WTC11 (cell line): ENCODE measurements at regions not wholly inside any gene's neighbourhood (a gene's known extent, or its start where the extent isn't known, plus 50 kb on each side); places are given as distances from the start of the nearest gene placed in this dataset.

Experiments
- ATAC-seq: fragments of 200-7000 bp; cut with Tn5 transposase; 2 replicates; pipeline ENCODE4 v1.10.0; 2021; ENCODE audit warnings: mild to moderate bottlenecking, moderate library complexity
- CTCF ChIA-PET: fragments of 300-600 bp; sonication (Branson Sonifier 250); formaldehyde crosslinking; loops from one replicate; lab custom pipeline; 2021; ENCODE audit warnings: antibody characterized with exemption; lab: Charles Lee
- POLR2A ChIA-PET: fragments of 350-600 bp; sonication (Branson Sonifier 250); formaldehyde crosslinking; loops from one replicate; lab custom pipeline; 2021; ENCODE audit warnings: antibody characterized with exemption; lab: Charles Lee
- DNase-seq: peaks from one replicate; pipeline ENCODE4 v3.0.0; 2021; ENCODE audit warnings: low spot score
- H3K27ac Mint-ChIP-seq: 2 replicates; pipeline ENCODE4 v1.8.0; 2021; ENCODE audit warnings: mixed read lengths
- H3K27me3 Mint-ChIP-seq: 2 replicates; pipeline ENCODE4 v1.8.0; 2021; ENCODE audit warnings: low read depth, mild to moderate bottlenecking, moderate library complexity, mixed read lengths
- H3K36me3 Mint-ChIP-seq: 2 replicates; pipeline ENCODE4 v1.8.0; 2021; ENCODE audit warnings: mixed read lengths
- H3K4me1 Mint-ChIP-seq: 2 replicates; pipeline ENCODE4 v1.8.0; 2022; ENCODE audit warnings: mixed read lengths
- H3K4me3 Mint-ChIP-seq: 2 replicates; pipeline ENCODE4 v1.8.0; 2021; ENCODE audit warnings: mild to moderate bottlenecking, moderate library complexity, mixed read lengths
- H3K9me3 Mint-ChIP-seq: 2 replicates; pipeline ENCODE4 v1.8.0; 2021; ENCODE audit warnings: mixed read lengths
- FOXJ3 ChIP-seq: sonication (generic); formaldehyde crosslinking; IDR thresholded peaks from 2 replicates; pipeline ENCODE4 v1.9.0; 2021; ENCODE audit warnings: missing genetic modification reagents, mild to moderate bottlenecking, borderline replicate concordance
- GRHL2 ChIP-seq: fragments of 250-450 bp; sonication (Bioruptor Pico); IDR thresholded peaks from 2 replicates; pipeline ENCODE4 v1.8.0; 2022; ENCODE audit warnings: mild to moderate bottlenecking, moderate library complexity; ENCODE audit not compliant: insufficient replicate concordance, severe bottlenecking
- NR3C1 ChIP-seq: sonication (generic); formaldehyde crosslinking; conservative IDR thresholded peaks from 2 replicates; pipeline ENCODE4 v1.8.1; 2023; ENCODE audit warnings: low read depth, mild to moderate bottlenecking, missing genetic modification reagents
- OVOL2 ChIP-seq: fragments of 250-450 bp; sonication (Bioruptor Pico); IDR thresholded peaks from 2 replicates; pipeline ENCODE4 v1.9.0; 2021; ENCODE audit warnings: mild to moderate bottlenecking, borderline replicate concordance
- PRRX2 ChIP-seq: fragments of 250-450 bp; sonication (Bioruptor Pico); IDR thresholded peaks from 2 replicates; pipeline ENCODE4 v1.8.0; 2021; ENCODE audit warnings: mild to moderate bottlenecking
- SMAD4 ChIP-seq: sonication (generic); formaldehyde crosslinking; IDR thresholded peaks from 2 replicates; pipeline ENCODE4 v1.8.0; 2022; ENCODE audit warnings: mild to moderate bottlenecking, missing genetic modification reagents
- SOX15 ChIP-seq: fragments of 250-450 bp; sonication (Bioruptor Pico); IDR thresholded peaks from 2 replicates; pipeline ENCODE4 v1.9.0; 2021; ENCODE audit warnings: mild to moderate bottlenecking
- ZNF423 ChIP-seq: fragments of 250-450 bp; sonication (Bioruptor Pico); IDR thresholded peaks from 2 replicates; pipeline ENCODE4 v2.1.2; 2022; ENCODE audit warnings: mild to moderate bottlenecking, moderate library complexity
- TF ChIP-seq, protein P1 (sequence below): sonication (generic); formaldehyde crosslinking; IDR thresholded peaks from 2 replicates; pipeline ENCODE4 v1.8.0; 2023; ENCODE audit warnings: mild to moderate bottlenecking, missing genetic modification reagents
- TF ChIP-seq, protein P2 (sequence below): fragments of 250-450 bp; sonication (Bioruptor Pico); conservative IDR thresholded peaks from 2 replicates; pipeline ENCODE4 v1.9.0; 2021; ENCODE audit warnings: mild to moderate bottlenecking
- TF ChIP-seq, protein P3 (sequence below): fragments of 250-450 bp; sonication (Bioruptor Pico); IDR thresholded peaks from 2 replicates; pipeline ENCODE4 v1.9.0; 2021; ENCODE audit warnings: mild to moderate bottlenecking
- TF ChIP-seq, protein P4 (sequence below): fragments of 250-450 bp; sonication (Bioruptor Pico); IDR thresholded peaks from 2 replicates; pipeline ENCODE4 v1.9.0; 2021; ENCODE audit warnings: moderate library complexity, mild to moderate bottlenecking, inconsistent platforms, borderline replicate concordance
- TF ChIP-seq, protein P5 (sequence below): sonication (generic); formaldehyde crosslinking; IDR thresholded peaks from 2 replicates; pipeline ENCODE4 v1.8.0; 2022; ENCODE audit warnings: mild to moderate bottlenecking, missing genetic modification reagents
- TF ChIP-seq, protein P6 (sequence below): sonication (generic); formaldehyde crosslinking; IDR thresholded peaks from 2 replicates; pipeline ENCODE4 v1.8.1; 2023; ENCODE audit warnings: mild to moderate bottlenecking, missing genetic modification reagents, borderline replicate concordance
- TF ChIP-seq, protein P7 (sequence below): sonication (generic); formaldehyde crosslinking; IDR thresholded peaks from 2 replicates; pipeline ENCODE4 v1.8.0; 2022; ENCODE audit warnings: missing genetic modification reagents
- TF ChIP-seq, protein P8 (sequence below): fragments of 250-450 bp; sonication (Bioruptor Pico); IDR thresholded peaks from 2 replicates; pipeline ENCODE4 v1.8.0; 2021; ENCODE audit warnings: mild to moderate bottlenecking
- TF ChIP-seq, protein P9 (sequence below): fragments of 250-450 bp; sonication (Bioruptor Pico); IDR thresholded peaks from 2 replicates; pipeline ENCODE4 v1.9.0; 2021; ENCODE audit warnings: mild to moderate bottlenecking

DNA sequence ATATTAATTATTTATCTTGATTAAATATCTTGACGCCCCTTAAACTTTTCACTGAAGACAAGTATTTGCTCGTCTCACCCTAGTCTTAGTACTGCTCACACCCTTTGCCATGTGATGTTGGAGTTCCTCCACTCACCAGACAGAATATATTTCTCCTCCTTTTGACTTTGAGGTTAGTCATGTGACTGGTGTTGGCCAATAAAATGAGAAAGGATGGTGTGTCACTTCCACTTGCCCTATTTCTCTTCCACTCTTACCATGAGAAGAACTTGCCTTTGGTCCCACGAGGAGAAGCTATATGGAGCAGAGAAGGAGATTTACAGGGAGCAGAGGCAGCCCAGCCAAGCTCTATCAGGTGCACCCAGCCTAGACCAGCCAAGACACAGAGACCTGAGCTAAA lies 64.9 kb upstream of the TAB2 start (continued):
- TF ChIP-seq, protein P1, sequence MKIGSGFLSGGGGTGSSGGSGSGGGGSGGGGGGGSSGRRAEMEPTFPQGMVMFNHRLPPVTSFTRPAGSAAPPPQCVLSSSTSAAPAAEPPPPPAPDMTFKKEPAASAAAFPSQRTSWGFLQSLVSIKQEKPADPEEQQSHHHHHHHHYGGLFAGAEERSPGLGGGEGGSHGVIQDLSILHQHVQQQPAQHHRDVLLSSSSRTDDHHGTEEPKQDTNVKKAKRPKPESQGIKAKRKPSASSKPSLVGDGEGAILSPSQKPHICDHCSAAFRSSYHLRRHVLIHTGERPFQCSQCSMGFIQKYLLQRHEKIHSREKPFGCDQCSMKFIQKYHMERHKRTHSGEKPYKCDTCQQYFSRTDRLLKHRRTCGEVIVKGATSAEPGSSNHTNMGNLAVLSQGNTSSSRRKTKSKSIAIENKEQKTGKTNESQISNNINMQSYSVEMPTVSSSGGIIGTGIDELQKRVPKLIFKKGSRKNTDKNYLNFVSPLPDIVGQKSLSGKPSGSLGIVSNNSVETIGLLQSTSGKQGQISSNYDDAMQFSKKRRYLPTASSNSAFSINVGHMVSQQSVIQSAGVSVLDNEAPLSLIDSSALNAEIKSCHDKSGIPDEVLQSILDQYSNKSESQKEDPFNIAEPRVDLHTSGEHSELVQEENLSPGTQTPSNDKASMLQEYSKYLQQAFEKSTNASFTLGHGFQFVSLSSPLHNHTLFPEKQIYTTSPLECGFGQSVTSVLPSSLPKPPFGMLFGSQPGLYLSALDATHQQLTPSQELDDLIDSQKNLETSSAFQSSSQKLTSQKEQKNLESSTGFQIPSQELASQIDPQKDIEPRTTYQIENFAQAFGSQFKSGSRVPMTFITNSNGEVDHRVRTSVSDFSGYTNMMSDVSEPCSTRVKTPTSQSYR (CRISPR knock-in tag), result no peak
- TF ChIP-seq, protein P2, sequence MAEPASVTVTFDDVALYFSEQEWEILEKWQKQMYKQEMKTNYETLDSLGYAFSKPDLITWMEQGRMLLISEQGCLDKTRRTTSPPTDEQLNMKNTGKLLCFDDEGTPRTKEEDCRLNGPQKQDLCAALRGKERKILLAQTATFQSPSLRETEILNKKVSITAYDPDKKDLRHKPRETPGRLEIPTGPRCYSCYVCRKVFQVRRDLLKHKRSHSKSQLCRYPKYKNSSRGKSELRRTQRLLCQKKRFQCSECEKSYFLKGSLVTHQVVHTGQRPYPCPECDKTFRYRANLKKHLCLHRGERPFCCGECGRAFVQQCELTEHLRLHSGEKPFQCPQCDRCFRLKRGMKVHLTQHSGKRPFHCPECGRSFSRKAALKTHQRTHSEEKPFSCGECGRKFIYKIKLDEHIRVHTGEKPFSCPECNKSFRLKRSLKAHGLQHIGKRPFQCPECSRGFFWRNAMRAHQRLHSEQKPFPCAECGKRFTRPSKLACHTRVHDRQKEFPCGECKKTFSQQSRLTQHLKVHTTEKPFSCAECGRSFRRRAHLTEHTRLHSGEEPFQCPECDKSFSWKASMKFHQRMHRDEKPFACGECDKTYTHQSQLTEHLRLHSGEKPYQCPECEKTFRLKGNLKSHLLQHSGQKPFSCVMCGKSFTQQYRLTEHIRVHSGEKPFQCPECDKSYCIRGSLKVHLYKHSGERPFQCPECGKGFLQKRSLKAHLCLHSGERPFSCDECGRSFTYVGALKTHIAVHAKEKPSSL (CRISPR knock-in tag), result no peak
- TF ChIP-seq, protein P3, sequence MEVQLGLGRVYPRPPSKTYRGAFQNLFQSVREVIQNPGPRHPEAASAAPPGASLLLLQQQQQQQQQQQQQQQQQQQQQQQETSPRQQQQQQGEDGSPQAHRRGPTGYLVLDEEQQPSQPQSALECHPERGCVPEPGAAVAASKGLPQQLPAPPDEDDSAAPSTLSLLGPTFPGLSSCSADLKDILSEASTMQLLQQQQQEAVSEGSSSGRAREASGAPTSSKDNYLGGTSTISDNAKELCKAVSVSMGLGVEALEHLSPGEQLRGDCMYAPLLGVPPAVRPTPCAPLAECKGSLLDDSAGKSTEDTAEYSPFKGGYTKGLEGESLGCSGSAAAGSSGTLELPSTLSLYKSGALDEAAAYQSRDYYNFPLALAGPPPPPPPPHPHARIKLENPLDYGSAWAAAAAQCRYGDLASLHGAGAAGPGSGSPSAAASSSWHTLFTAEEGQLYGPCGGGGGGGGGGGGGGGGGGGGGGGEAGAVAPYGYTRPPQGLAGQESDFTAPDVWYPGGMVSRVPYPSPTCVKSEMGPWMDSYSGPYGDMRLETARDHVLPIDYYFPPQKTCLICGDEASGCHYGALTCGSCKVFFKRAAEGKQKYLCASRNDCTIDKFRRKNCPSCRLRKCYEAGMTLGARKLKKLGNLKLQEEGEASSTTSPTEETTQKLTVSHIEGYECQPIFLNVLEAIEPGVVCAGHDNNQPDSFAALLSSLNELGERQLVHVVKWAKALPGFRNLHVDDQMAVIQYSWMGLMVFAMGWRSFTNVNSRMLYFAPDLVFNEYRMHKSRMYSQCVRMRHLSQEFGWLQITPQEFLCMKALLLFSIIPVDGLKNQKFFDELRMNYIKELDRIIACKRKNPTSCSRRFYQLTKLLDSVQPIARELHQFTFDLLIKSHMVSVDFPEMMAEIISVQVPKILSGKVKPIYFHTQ, result no peak
- TF ChIP-seq, protein P4, sequence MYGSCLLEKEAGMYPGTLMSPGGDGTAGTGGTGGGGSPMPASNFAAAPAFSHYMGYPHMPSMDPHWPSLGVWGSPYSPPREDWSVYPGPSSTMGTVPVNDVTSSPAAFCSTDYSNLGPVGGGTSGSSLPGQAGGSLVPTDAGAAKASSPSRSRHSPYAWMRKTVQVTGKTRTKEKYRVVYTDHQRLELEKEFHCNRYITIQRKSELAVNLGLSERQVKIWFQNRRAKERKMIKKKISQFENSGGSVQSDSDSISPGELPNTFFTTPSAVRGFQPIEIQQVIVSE (CRISPR knock-in tag), result no peak

DNA sequence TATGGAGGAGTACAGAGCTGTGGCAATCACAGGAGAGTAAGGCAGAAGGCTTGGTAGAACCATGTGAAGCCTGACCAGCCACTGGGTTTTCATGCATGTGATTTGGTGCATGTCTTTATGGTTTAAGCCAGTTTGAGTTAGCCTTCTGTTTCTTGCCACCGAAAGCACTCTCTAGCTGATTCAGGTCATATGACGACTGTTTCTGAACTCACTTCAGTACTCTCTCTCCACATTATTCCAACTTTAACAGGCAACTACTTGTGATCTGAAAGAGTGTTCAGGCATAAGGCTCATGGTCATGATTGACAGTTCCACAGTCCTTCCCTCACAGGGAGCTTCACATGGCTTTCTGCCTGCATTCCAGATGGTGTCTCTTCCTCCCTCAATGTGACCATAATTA lies 63.3 kb upstream of the TAB2 start:
- ATAC-seq (no peak), DNase-seq (no peak)
- Mint-ChIP-seq H3K27ac (no peak overlapping the region), H3K27me3 (no peaks in the 10 kb centered on the region; the same call in 1 of the 2 replicates), H3K4me1 (no peaks in the 10 kb centered on the region), H3K4me3 (no peak overlapping the region), H3K9me3 (no peaks in the 10 kb centered on the region), H3K36me3 (no peaks in the 10 kb centered on the region)
- ChIA-PET CTCF (no interaction called here), POLR2A (no interaction called here)
- TF ChIP-seq, protein P5, sequence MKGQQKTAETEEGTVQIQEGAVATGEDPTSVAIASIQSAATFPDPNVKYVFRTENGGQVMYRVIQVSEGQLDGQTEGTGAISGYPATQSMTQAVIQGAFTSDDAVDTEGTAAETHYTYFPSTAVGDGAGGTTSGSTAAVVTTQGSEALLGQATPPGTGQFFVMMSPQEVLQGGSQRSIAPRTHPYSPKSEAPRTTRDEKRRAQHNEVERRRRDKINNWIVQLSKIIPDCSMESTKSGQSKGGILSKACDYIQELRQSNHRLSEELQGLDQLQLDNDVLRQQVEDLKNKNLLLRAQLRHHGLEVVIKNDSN (CRISPR knock-in tag), result no peak
- no peak for TF ChIP-seq SOX15 (CRISPR knock-in tag)
- TF ChIP-seq NR3C1, result no peak
- TF ChIP-seq PRRX2 (CRISPR knock-in tag), result no peak
- no peak for TF ChIP-seq FOXJ3 (CRISPR knock-in tag)
- TF ChIP-seq, protein P6, sequence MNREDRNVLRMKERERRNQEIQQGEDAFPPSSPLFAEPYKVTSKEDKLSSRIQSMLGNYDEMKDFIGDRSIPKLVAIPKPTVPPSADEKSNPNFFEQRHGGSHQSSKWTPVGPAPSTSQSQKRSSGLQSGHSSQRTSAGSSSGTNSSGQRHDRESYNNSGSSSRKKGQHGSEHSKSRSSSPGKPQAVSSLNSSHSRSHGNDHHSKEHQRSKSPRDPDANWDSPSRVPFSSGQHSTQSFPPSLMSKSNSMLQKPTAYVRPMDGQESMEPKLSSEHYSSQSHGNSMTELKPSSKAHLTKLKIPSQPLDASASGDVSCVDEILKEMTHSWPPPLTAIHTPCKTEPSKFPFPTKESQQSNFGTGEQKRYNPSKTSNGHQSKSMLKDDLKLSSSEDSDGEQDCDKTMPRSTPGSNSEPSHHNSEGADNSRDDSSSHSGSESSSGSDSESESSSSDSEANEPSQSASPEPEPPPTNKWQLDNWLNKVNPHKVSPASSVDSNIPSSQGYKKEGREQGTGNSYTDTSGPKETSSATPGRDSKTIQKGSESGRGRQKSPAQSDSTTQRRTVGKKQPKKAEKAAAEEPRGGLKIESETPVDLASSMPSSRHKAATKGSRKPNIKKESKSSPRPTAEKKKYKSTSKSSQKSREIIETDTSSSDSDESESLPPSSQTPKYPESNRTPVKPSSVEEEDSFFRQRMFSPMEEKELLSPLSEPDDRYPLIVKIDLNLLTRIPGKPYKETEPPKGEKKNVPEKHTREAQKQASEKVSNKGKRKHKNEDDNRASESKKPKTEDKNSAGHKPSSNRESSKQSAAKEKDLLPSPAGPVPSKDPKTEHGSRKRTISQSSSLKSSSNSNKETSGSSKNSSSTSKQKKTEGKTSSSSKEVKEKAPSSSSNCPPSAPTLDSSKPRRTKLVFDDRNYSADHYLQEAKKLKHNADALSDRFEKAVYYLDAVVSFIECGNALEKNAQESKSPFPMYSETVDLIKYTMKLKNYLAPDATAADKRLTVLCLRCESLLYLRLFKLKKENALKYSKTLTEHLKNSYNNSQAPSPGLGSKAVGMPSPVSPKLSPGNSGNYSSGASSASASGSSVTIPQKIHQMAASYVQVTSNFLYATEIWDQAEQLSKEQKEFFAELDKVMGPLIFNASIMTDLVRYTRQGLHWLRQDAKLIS (CRISPR knock-in tag), result no peak
- TF ChIP-seq OVOL2 (CRISPR knock-in tag), result no peak
- TF ChIP-seq, protein P7, sequence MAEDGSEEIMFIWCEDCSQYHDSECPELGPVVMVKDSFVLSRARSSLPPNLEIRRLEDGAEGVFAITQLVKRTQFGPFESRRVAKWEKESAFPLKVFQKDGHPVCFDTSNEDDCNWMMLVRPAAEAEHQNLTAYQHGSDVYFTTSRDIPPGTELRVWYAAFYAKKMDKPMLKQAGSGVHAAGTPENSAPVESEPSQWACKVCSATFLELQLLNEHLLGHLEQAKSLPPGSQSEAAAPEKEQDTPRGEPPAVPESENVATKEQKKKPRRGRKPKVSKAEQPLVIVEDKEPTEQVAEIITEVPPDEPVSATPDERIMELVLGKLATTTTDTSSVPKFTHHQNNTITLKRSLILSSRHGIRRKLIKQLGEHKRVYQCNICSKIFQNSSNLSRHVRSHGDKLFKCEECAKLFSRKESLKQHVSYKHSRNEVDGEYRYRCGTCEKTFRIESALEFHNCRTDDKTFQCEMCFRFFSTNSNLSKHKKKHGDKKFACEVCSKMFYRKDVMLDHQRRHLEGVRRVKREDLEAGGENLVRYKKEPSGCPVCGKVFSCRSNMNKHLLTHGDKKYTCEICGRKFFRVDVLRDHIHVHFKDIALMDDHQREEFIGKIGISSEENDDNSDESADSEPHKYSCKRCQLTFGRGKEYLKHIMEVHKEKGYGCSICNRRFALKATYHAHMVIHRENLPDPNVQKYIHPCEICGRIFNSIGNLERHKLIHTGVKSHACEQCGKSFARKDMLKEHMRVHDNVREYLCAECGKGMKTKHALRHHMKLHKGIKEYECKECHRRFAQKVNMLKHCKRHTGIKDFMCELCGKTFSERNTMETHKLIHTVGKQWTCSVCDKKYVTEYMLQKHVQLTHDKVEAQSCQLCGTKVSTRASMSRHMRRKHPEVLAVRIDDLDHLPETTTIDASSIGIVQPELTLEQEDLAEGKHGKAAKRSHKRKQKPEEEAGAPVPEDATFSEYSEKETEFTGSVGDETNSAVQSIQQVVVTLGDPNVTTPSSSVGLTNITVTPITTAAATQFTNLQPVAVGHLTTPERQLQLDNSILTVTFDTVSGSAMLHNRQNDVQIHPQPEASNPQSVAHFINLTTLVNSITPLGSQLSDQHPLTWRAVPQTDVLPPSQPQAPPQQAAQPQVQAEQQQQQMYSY (CRISPR knock-in tag), result no peak
- TF ChIP-seq, protein P8, sequence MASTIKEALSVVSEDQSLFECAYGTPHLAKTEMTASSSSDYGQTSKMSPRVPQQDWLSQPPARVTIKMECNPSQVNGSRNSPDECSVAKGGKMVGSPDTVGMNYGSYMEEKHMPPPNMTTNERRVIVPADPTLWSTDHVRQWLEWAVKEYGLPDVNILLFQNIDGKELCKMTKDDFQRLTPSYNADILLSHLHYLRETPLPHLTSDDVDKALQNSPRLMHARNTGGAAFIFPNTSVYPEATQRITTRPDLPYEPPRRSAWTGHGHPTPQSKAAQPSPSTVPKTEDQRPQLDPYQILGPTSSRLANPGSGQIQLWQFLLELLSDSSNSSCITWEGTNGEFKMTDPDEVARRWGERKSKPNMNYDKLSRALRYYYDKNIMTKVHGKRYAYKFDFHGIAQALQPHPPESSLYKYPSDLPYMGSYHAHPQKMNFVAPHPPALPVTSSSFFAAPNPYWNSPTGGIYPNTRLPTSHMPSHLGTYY (CRISPR knock-in tag), result no peak
- TF ChIP-seq SMAD4 (CRISPR knock-in tag), result no peak
- TF ChIP-seq, protein P9, sequence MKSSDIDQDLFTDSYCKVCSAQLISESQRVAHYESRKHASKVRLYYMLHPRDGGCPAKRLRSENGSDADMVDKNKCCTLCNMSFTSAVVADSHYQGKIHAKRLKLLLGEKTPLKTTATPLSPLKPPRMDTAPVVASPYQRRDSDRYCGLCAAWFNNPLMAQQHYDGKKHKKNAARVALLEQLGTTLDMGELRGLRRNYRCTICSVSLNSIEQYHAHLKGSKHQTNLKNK (CRISPR knock-in tag), result no peak
- TF ChIP-seq ZNF423 (CRISPR knock-in tag), result no peak
- no peak for TF ChIP-seq GRHL2 (CRISPR knock-in tag)
